IMR-90 (cell line): ENCODE measurements at regions not wholly inside any gene's neighbourhood (a gene's known extent, or its start where the extent isn't known, plus 50 kb on each side); places are given as distances from the start of the nearest gene placed in this dataset.

Source experiments
- BHLHE40 ChIP-seq: fragments of 150-350 bp; IDR thresholded peaks from 2 replicates; pipeline ENCODE4 v1.6.1; 2016; ENCODE audit warnings: mild to moderate bottlenecking, low read depth, low read length
- CEBPB ChIP-seq: IDR thresholded peaks from 2 replicates; pipeline ENCODE4 v1.6.1; 2012; ENCODE audit warnings: low read depth, low read length, improper control_type of control experiment
- CHD1 ChIP-seq: IDR thresholded peaks from 2 replicates; pipeline ENCODE4 v1.6.1; 2012; ENCODE audit warnings: low read depth, low read length, improper control_type of control experiment
- NFE2L2 ChIP-seq: fragments of 150-350 bp; IDR thresholded peaks from 2 replicates; pipeline ENCODE4 v1.6.1; 2016; ENCODE audit warnings: low read depth, mild to moderate bottlenecking, low read length
- POLR2A ChIP-seq: IDR thresholded peaks from 2 replicates; pipeline ENCODE4 v1.6.1; 2012; ENCODE audit warnings: mild to moderate bottlenecking, low read depth, low read length
- RAD21 ChIP-seq: IDR thresholded peaks from 2 replicates; pipeline ENCODE4 v1.6.1; 2012; ENCODE audit warnings: low read length, improper control_type of control experiment
- RCOR1 ChIP-seq: IDR thresholded peaks from 2 replicates; pipeline ENCODE4 v1.6.1; 2012; ENCODE audit warnings: mild to moderate bottlenecking, low read length, improper control_type of control experiment; ENCODE audit not compliant: insufficient replicate concordance
- SMC3 ChIP-seq: fragments of 150-350 bp; IDR thresholded peaks from 2 replicates; pipeline ENCODE4 v1.6.1; 2016; ENCODE audit warnings: low read depth, mild to moderate bottlenecking, antibody characterized with exemption, low read length, moderate library complexity
- TF ChIP-seq, protein P1 (sequence below): conservative IDR thresholded peaks from 2 replicates; pipeline ENCODE4 v1.5.1; 2012; ENCODE audit warnings: mild to moderate bottlenecking, low read depth, low read length, improper control_type of control experiment
- TF ChIP-seq, protein P2 (sequence below): fragments of 150-350 bp; IDR thresholded peaks from 2 replicates; pipeline ENCODE4 v1.6.1; 2017; ENCODE audit warnings: mild to moderate bottlenecking, antibody characterized with exemption, low read length, low read depth

DNA sequence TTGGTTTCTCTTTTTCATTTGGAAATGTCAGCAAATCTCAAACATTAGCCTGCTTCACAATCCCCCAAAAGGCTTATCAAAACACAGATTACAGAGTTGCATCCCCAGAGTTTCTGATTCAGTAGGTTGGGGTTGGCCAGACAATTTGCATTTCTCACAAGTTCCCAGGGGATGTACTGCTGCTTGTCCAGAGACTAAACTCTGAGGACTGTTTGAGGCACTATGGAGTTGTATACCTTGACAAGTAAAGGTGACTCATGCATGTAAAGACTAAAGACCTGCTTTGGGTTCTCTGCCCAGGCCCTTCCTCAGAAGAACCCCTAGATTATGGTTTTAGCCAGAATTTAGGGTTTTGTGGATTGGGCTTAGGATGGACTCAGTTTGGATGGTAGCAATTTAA lies 151.1 kb upstream of the ARHGEF26 start:
- TF ChIP-seq SMC3 (no peak), BHLHE40 (no peak), CHD1 (no peak), POLR2A (no peak), NFE2L2 (no peak), RCOR1 (no peak), RAD21 (no peak), CEBPB (no peak)
- TF ChIP-seq, protein P1, sequence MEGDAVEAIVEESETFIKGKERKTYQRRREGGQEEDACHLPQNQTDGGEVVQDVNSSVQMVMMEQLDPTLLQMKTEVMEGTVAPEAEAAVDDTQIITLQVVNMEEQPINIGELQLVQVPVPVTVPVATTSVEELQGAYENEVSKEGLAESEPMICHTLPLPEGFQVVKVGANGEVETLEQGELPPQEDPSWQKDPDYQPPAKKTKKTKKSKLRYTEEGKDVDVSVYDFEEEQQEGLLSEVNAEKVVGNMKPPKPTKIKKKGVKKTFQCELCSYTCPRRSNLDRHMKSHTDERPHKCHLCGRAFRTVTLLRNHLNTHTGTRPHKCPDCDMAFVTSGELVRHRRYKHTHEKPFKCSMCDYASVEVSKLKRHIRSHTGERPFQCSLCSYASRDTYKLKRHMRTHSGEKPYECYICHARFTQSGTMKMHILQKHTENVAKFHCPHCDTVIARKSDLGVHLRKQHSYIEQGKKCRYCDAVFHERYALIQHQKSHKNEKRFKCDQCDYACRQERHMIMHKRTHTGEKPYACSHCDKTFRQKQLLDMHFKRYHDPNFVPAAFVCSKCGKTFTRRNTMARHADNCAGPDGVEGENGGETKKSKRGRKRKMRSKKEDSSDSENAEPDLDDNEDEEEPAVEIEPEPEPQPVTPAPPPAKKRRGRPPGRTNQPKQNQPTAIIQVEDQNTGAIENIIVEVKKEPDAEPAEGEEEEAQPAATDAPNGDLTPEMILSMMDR, result no peak
- TF ChIP-seq, protein P2, sequence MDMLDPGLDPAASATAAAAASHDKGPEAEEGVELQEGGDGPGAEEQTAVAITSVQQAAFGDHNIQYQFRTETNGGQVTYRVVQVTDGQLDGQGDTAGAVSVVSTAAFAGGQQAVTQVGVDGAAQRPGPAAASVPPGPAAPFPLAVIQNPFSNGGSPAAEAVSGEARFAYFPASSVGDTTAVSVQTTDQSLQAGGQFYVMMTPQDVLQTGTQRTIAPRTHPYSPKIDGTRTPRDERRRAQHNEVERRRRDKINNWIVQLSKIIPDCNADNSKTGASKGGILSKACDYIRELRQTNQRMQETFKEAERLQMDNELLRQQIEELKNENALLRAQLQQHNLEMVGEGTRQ, result no peak
